Smooth muscle cell (in vitro differentiated cells): ENCODE measurements at regions not wholly inside any gene's neighbourhood (a gene's known extent, or its start where the extent isn't known, plus 50 kb on each side); places are given as distances from the start of the nearest gene placed in this dataset.
"Not testable (repeated sequence)": the region's sequence is repeated elsewhere in the genome, so short reads cannot be mapped to it uniquely, and the experiment has no call there.

Source experiments
- DNase-seq: peaks from one replicate; lab custom pipeline; 2025; ENCODE audit not compliant: unreplicated experiment; lab: John Stamatoyannopoulos, UW
- H2AFZ ChIP-seq: fragments of 200-600 bp; sonication (generic); 2 replicates; pipeline ENCODE4 v1.6.0; 2016; ENCODE audit warnings: antibody characterized with exemption, low read depth, mild to moderate bottlenecking
- H3F3A ChIP-seq: fragments of 200-600 bp; sonication (generic); 2 replicates; pipeline ENCODE4 v1.6.0; 2017; ENCODE audit warnings: antibody characterized with exemption, low read depth
- H3K27ac ChIP-seq: fragments of 200-600 bp; sonication (generic); 2 replicates; pipeline ENCODE4 v1.5.1; 2016; ENCODE audit warnings: low read depth, mild to moderate bottlenecking
- H3K27me3 ChIP-seq: fragments of 200-600 bp; sonication (generic); 2 replicates; pipeline ENCODE4 v1.6.1; 2016; ENCODE audit warnings: low read depth, mild to moderate bottlenecking
- H3K36me3 ChIP-seq: fragments of 200-600 bp; sonication (generic); 2 replicates; pipeline ENCODE4 v1.5.1; 2016; ENCODE audit warnings: low read depth
- H3K4me1 ChIP-seq: fragments of 200-600 bp; sonication (generic); 2 replicates; pipeline ENCODE4 v1.5.1; 2016; ENCODE audit warnings: low read depth
- H3K4me2 ChIP-seq: fragments of 200-600 bp; sonication (generic); 2 replicates; pipeline ENCODE4 v1.6.0; 2016; ENCODE audit warnings: mild to moderate bottlenecking
- H3K4me3 ChIP-seq: fragments of 200-600 bp; sonication (generic); 2 replicates; pipeline ENCODE4 v1.5.1; 2016; ENCODE audit warnings: mild to moderate bottlenecking
- H3K79me2 ChIP-seq: fragments of 200-600 bp; sonication (generic); 2 replicates; pipeline ENCODE4 v1.6.0; 2016; ENCODE audit warnings: low read depth, mild to moderate bottlenecking
- H3K9ac ChIP-seq: fragments of 200-600 bp; sonication (generic); 2 replicates; pipeline ENCODE4 v1.6.0; 2016; ENCODE audit warnings: low read depth
- H3K9me3 ChIP-seq: fragments of 200-600 bp; sonication (generic); replicated peaks from 2 replicates; pipeline ENCODE4 v1.5.1; 2016; ENCODE audit warnings: low read depth
- H4K20me1 ChIP-seq: fragments of 200-600 bp; sonication (generic); 2 replicates; pipeline ENCODE4 v1.6.0; 2016; ENCODE audit warnings: low read depth
- CTCF ChIP-seq: fragments of 200-600 bp; sonication (generic); IDR thresholded peaks from 2 replicates; pipeline ENCODE4 v1.5.1; 2017; ENCODE audit warnings: borderline replicate concordance, mild to moderate bottlenecking, antibody characterized with exemption; ENCODE audit not compliant: insufficient read depth, poor library complexity, severe bottlenecking
- WGBS: methylation state at CpG from one replicate; pipeline ENCODE4 v1.1.7; 2016; ENCODE audit warnings: low lambda C conversion rate; 5-methylcytosine and 5-hydroxymethylcytosine counted together

- Histone ChIP-seq H2AFZ (no peak overlapping the region), H3K4me2 (no peak overlapping the region), H3K4me1 (no peaks in the 10 kb centered on the region), H3F3A (no peaks in the 10 kb centered on the region), H4K20me1 (no peaks in the 10 kb centered on the region), H3K9ac (no peak overlapping the region), H3K4me3 (no peak overlapping the region), H3K79me2 (no peaks in the 10 kb centered on the region), H3K9me3 (no peaks in the 10 kb centered on the region), H3K27ac (no peak overlapping the region), H3K27me3 (no peaks in the 10 kb centered on the region), H3K36me3 (no peaks in the 10 kb centered on the region)
- no peak for TF ChIP-seq CTCF
- WGBS = 91% methylated on average over 16 of the region's 19 CpGs
- no peak for DNase-seq
These were observed 162.1 kb downstream of the TBC1D2B start for GRCh38 chr15:77915261-77915960.

GRCh38 chr15:77914531-77914930 lies 163.0 kb downstream of the TBC1D2B start:
- not testable (repeated sequence) for DNase-seq, H3K4me1 ChIP-seq

GRCh38 chr15:77910030-77910911 lies 167.2 kb downstream of the TBC1D2B start:
- H3K36me3 ChIP-seq, H3K9ac ChIP-seq, H2AFZ ChIP-seq, H3K9me3 ChIP-seq, H3K27ac ChIP-seq, H3K27me3 ChIP-seq, H3K4me1 ChIP-seq, H3F3A ChIP-seq, H4K20me1 ChIP-seq, H3K79me2 ChIP-seq: not testable (repeated sequence)
- Histone ChIP-seq H3K4me3 (peak overlapping the region; percentile 34), H3K4me2 (peak overlapping the region; percentile 40)
- TF ChIP-seq CTCF = peak; percentile 45
- DNase-seq = peak; percentile 37
- WGBS = 15% methylated on average over 12 of the region's 12 CpGs

More at GRCh38 chr15:77914531-77914930, 163.0 kb downstream of the TBC1D2B start:
- H3K27me3 ChIP-seq, H3F3A ChIP-seq, H3K9ac ChIP-seq, H4K20me1 ChIP-seq, H3K36me3 ChIP-seq, H3K79me2 ChIP-seq, H3K4me3 ChIP-seq, H3K9me3 ChIP-seq, H3K27ac ChIP-seq, H3K4me2 ChIP-seq, H2AFZ ChIP-seq: not testable (repeated sequence)
- WGBS = 95% methylated on average over 5 of the region's 5 CpGs

GRCh38 chr15:77909182-77909940 lies 168.2 kb downstream of the TBC1D2B start:
- WGBS = 83% methylated on average over 14 of the region's 14 CpGs
- H3K27ac ChIP-seq = no peak overlapping the region
- no peaks in the 10 kb centered on the region for H4K20me1 ChIP-seq
- H3K4me2 ChIP-seq = no peak overlapping the region
- H2AFZ ChIP-seq = no peak overlapping the region
- no peak for TF ChIP-seq CTCF
- H3K27me3 ChIP-seq = no peaks in the 10 kb centered on the region
- no peak overlapping the region for H3K4me3 ChIP-seq
- no peaks in the 10 kb centered on the region for H3K79me2 ChIP-seq
- no peaks in the 10 kb centered on the region for H3K36me3 ChIP-seq
- H3K4me1 ChIP-seq = no peaks in the 10 kb centered on the region
- no peaks in the 10 kb centered on the region for H3K9me3 ChIP-seq
- H3F3A ChIP-seq = no peaks in the 10 kb centered on the region
- no peak for DNase-seq
- H3K9ac ChIP-seq = no peak overlapping the region

GRCh38 chr15:77908752-77909111 lies 168.8 kb downstream of the TBC1D2B start:
- H2AFZ ChIP-seq, H3F3A ChIP-seq, H3K9ac ChIP-seq, H4K20me1 ChIP-seq, DNase-seq, H3K4me2 ChIP-seq, H3K4me3 ChIP-seq, H3K36me3 ChIP-seq, H3K4me1 ChIP-seq, H3K27ac ChIP-seq, H3K27me3 ChIP-seq, H3K79me2 ChIP-seq, H3K9me3 ChIP-seq: not testable (repeated sequence)
- 70% methylated on average over 6 of the region's 7 CpGs for WGBS
